GM21447 (cell line): ENCODE measurements at regions not wholly inside any gene's neighbourhood (a gene's known extent, or its start where the extent isn't known, plus 50 kb on each side); places are given as distances from the start of the nearest gene placed in this dataset.

Experiments
- ATAC-seq: cut with Tn5 transposase; IDR thresholded peaks from one replicate; pipeline ENCODE4 v1.9.1; 2021; ENCODE audit not compliant: unreplicated experiment

- no peak for ATAC-seq
These were observed 94.5 kb upstream of the NFIA start for GRCh38 chr1:60987904-60988303.

- ATAC-seq: no peak
These were observed 98.1 kb upstream of the NFIA start for GRCh38 chr1:60984062-60984799.

- ATAC-seq: no peak
These were observed 98.7 kb upstream of the NFIA start for GRCh38 chr1:60983701-60984061.

- ATAC-seq: no peak
These were observed 99.8 kb upstream of the NFIA start for GRCh38 chr1:60982539-60982938.

GRCh38 chr1:60981357-60981756 is 101.0 kb upstream of the NFIA start:
- no peak for ATAC-seq

- peak; percentile 76 for ATAC-seq
These were observed 103.7 kb upstream of the NFIA start for GRCh38 chr1:60978421-60979357.

GRCh38 chr1:60977661-60978060 is 104.7 kb upstream of the NFIA start:
- ATAC-seq: no peak

- ATAC-seq: no peak
These were observed 107.6 kb upstream of the NFIA start for GRCh38 chr1:60974524-60975372.

- no peak for ATAC-seq
These were observed 108.7 kb upstream of the NFIA start for GRCh38 chr1:60973668-60974067.

- ATAC-seq: no peak
These were observed 109.5 kb upstream of the NFIA start for GRCh38 chr1:60972841-60973364.

GRCh38 chr1:60971330-60971729 is 111.0 kb upstream of the NFIA start:
- no peak for ATAC-seq

- ATAC-seq: no peak
These were observed 112.3 kb upstream of the NFIA start for GRCh38 chr1:60969971-60970509.

GRCh38 chr1:60965280-60965854 is 117.0 kb upstream of the NFIA start:
- ATAC-seq: no peak

GRCh38 chr1:60963167-60963940 is 119.0 kb upstream of the NFIA start:
- ATAC-seq: no peak

GRCh38 chr1:60960891-60961461 is 121.4 kb upstream of the NFIA start:
- no peak for ATAC-seq

- ATAC-seq: no peak
These were observed 122.7 kb upstream of the NFIA start for GRCh38 chr1:60959701-60960100.

- no peak for ATAC-seq
These were observed 124.4 kb upstream of the NFIA start for GRCh38 chr1:60958001-60958400.

- ATAC-seq: no peak
These were observed 125.8 kb upstream of the NFIA start for GRCh38 chr1:60956520-60956919.

GRCh38 chr1:60952612-60953111 is 129.7 kb upstream of the NFIA start:
- ATAC-seq: no peak
